SK-MEL-5 (cell line): ENCODE measurements at regions not wholly inside any gene's neighbourhood (a gene's known extent, or its start where the extent isn't known, plus 50 kb on each side); places are given as distances from the start of the nearest gene placed in this dataset.

Source experiments
- DNase-seq: peaks from one replicate; pipeline ENCODE4 v3.0.0-alpha.2; 2016; ENCODE audit warnings: low read depth, low spot score
- in situ Hi-C: cut with HindIII; loops from 2 replicates; pipeline ENCODE4 v1.10.0; 2016; ENCODE audit warnings: low sequenced_read_pairs, high pct_unique_total_duplicates, low pct_unique_long_range_greater_than_20kb

GRCh38 chr1:98221923-98222322, 301.1 kb upstream of the DPYD start:
- peak; percentile 81 for DNase-seq

DNA sequence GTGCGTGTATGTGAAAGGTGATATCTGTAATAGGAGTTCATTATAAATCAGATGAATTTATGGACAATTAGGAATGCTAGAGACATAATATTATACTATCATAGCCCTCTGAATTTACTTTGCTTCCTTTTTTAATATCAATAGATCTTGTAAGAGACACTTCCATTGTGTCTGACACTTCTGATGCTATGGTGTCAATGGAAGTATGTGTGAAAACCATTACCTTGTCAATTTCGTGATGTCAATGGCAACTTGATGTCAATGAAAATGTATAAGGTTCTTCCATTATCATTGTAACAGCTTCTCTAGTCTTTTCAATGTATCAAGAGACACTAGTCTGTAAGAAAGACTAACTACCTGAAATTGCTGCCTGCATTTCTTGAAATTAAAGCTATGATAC, 296.8 kb upstream of the DPYD start:
- in situ Hi-C loops, result no loop called here
- no peak for DNase-seq

More at GRCh38 chr1:98221923-98222322, 301.1 kb upstream of the DPYD start:
- in situ Hi-C loops, result no loop called here

DNA sequence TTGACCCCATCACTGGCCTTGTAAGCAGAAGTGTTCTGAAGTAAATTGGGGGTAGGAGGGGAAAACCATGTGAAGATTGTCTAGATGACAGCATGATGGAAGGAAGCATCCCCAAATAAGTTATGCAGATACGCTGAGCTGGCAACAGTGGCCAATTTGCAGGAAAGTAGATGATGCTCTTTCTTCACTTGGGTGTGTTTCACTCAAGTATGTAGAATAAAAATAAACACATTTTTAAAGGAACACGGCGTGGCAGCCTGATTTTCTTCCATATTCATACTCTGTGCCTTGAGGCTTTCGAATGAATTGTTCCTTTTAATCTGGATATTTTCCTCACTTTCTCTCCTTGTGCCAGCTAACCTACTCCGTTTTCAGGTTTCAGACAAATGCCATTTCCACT, 295.5 kb upstream of the DPYD start:
- in situ Hi-C loops, result no loop called here
- no peak for DNase-seq

- DNase-seq, result no peak
- in situ Hi-C loops, result no loop called here
Measured at GRCh38 chr1:98211271-98211845, 290.5 kb upstream of the DPYD start.

GRCh38 chr1:98210563-98210962, 289.7 kb upstream of the DPYD start:
- in situ Hi-C loops, result no loop called here
- DNase-seq, result no peak

DNA sequence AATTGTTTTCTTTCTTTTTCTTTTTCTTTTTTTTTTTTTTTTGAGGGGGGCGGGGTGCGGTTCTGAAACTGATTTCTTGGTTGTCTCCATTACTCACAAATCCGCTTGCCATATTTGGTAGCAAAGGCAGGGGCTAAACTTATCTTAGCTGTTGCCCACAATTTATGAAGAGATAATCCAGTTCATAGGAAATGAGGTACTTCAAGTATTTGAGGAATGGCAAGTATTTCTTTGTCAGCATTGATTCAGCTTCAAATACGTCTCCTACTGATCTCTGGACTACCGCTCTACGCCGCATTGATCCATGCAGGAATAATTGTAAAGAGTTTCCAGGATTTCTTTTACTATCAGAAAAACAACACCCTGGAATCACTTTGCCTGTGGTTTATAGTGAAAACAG, 289.2 kb upstream of the DPYD start:
- no peak for DNase-seq
- in situ Hi-C loops, result no loop called here

GRCh38 chr1:98205291-98206017, 284.6 kb upstream of the DPYD start:
- in situ Hi-C loops, result no loop called here
- DNase-seq, result no peak

- no peak for DNase-seq
Measured at GRCh38 chr1:98203466-98203865, 282.6 kb upstream of the DPYD start.

GRCh38 chr1:98201666-98202081, 280.8 kb upstream of the DPYD start:
- in situ Hi-C loops, result no loop called here
- DNase-seq, result no peak

More at GRCh38 chr1:98203466-98203865, 282.6 kb upstream of the DPYD start:
- in situ Hi-C loops, result no loop called here

DNA sequence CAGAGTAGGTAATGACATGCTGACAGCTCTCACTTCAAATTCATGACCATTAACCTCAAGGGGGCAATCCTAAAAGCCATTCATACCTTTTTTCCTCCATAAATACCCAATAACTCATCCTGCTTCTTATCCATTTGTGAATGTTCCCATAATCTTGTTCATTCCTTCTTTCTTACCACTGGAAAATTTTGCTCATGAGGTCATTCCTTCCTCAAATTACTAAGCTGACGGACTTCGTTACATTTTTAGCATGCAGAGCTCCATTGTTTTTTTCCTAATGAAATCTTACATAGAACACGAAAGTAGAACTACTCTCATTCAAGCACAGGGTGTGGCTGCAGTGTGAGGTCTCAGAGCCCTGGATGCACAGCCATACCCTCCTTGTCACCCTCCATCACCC, 276.5 kb upstream of the DPYD start:
- in situ Hi-C loops, result no loop called here
- DNase-seq, result no peak

- in situ Hi-C loops, result no loop called here
- no peak for DNase-seq
Measured at GRCh38 chr1:98196012-98196411, 275.2 kb upstream of the DPYD start.

- in situ Hi-C loops, result no loop called here
- DNase-seq, result no peak
Measured at GRCh38 chr1:98188774-98189173, 267.9 kb upstream of the DPYD start.

GRCh38 chr1:98184856-98185255, 264.0 kb upstream of the DPYD start:
- in situ Hi-C loops, result no loop called here
- DNase-seq, result no peak

- DNase-seq, result no peak
- in situ Hi-C loops, result no loop called here
Measured at GRCh38 chr1:98181036-98181764, 260.4 kb upstream of the DPYD start.

GRCh38 chr1:98179151-98179773, 258.4 kb upstream of the DPYD start:
- in situ Hi-C loops, result no loop called here
- no peak for DNase-seq

DNA sequence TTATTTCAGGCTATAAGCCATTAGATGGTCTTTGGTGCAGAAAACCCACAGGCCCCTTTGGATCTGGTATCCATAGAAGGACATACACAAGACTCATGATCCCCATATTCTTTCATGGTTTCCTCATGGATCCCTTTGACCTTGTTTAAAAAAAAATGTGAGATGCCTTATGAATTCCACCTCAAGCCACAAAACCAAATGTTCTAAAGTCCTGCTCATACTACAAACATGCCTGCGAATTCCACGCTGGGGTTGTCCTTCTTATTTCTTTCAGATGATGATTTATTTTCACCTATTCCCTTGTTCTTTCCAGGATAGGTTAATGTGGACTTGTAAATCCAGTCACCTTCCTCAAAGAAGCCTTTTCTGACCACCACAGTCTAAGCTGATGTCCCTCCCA, 256.9 kb upstream of the DPYD start:
- in situ Hi-C loops, result no loop called here
- DNase-seq, result no peak

GRCh38 chr1:98176936-98177335, 256.1 kb upstream of the DPYD start:
- DNase-seq, result no peak
- in situ Hi-C loops, result no loop called here

DNA sequence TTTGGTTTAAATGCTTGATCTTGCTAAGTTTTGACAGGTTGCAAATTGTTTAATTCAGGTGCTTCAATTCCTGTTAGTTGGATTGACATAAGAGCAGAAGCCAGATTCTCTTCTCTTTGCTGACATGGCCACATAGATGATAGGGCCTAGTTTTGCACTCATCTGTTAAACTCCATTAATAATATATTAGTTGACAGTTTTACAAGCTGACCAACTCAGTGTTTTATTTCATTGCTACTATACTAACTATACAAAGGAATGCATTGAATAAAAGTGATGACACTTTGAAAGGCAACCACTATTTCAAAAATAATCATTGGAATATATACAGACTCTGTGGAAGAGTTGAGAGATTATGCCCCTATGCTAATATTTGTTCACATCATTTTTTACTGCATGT, 255.6 kb upstream of the DPYD start:
- no peak for DNase-seq

More for the DNA sequence above, 255.6 kb upstream of the DPYD start:
- in situ Hi-C loops, result no loop called here
